ENCODE measurements at regions not wholly inside any gene's neighbourhood (a gene's known extent, or its start where the extent isn't known, plus 50 kb on each side); places are given as distances from the start of the nearest gene placed in this dataset.

GRCh38 chr6:76609160-76609559 is 536.7 kb upstream of the IMPG1 start:
- H3K27me3 ChIP-seq (ENCODE audit: insufficient read depth, low read length, poor library complexity, severe bottlenecking): no peaks in the 10 kb centered on the region
- H3K4me2 ChIP-seq (ENCODE audit: low read depth, low read length, poor library complexity, severe bottlenecking): no peak overlapping the region
- H3F3A ChIP-seq (ENCODE audit: low read depth): no peaks in the 10 kb centered on the region
- no peaks in the 10 kb centered on the region for H3K79me2 ChIP-seq (ENCODE audit: insufficient read depth, low read length)
- H4K20me1 ChIP-seq (ENCODE audit: insufficient read depth, low read length, poor library complexity, severe bottlenecking): no peaks in the 10 kb centered on the region
- H3K36me3 ChIP-seq (ENCODE audit: insufficient read depth, low read length): no peaks in the 10 kb centered on the region
- no peaks in the 10 kb centered on the region for H3K4me1 ChIP-seq (ENCODE audit: insufficient read depth, low read length, poor library complexity, severe bottlenecking)
- H3K9me3 ChIP-seq (ENCODE audit: insufficient read depth, low read depth, low read length): no peaks in the 10 kb centered on the region
- no peak overlapping the region for H3K9ac ChIP-seq (ENCODE audit: low read depth, low read length, poor library complexity, severe bottlenecking)
- no peaks in the 10 kb centered on the region for H3K9me2 ChIP-seq (replicated peaks; ENCODE audit: low read depth, low read length)
- no peak overlapping the region for H3K4me3 ChIP-seq (ENCODE audit: low read length, poor library complexity, severe bottlenecking)
- no peak overlapping the region for H2AFZ ChIP-seq (ENCODE audit: low read length)
- no peak for TF ChIP-seq EZH2phosphoT487 (IDR thresholded peaks at IDR 0.05; ENCODE audit: borderline replicate concordance)
- no peak for TF ChIP-seq CTCF (conservative IDR thresholded peaks at IDR 0.05; ENCODE audit: low read length)

DNA sequence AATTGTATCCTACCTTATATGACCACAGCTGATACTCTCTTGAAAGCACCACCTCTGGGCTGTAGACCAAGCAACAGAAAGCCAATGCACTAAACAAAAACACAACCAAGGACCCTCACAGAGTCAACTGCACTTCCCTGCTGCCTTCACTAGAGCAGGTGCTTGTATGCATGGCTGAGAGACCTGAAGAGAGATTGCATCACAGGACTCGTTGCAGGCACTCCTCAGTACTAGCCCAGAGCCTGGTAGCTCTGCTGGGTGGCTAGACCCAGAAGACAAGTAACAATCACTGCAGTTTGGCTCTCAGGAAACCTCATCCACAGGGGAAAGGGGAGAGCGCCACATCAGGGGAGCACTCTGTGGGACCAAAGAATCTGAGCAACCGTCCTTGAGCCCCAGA is 521.6 kb upstream of the IMPG1 start:
- Histone ChIP-seq H3K36me3 (ENCODE audit: insufficient read depth, low read length) (no peaks in the 10 kb centered on the region), H3K9me2 (replicated peaks; ENCODE audit: low read depth, low read length) (no peaks in the 10 kb centered on the region), H3K27me3 (ENCODE audit: insufficient read depth, low read length, poor library complexity, severe bottlenecking) (no peaks in the 10 kb centered on the region), H3K9ac (ENCODE audit: low read depth, low read length, poor library complexity, severe bottlenecking) (no peak overlapping the region), H3K4me1 (ENCODE audit: insufficient read depth, low read length, poor library complexity, severe bottlenecking) (no peaks in the 10 kb centered on the region), H3K9me3 (ENCODE audit: insufficient read depth, low read depth, low read length) (no peaks in the 10 kb centered on the region), H3K4me3 (ENCODE audit: low read length, poor library complexity, severe bottlenecking) (no peak overlapping the region), H2AFZ (ENCODE audit: low read length) (no peak overlapping the region), H3K4me2 (ENCODE audit: low read depth, low read length, poor library complexity, severe bottlenecking) (no peak overlapping the region), H3F3A (ENCODE audit: low read depth) (no peaks in the 10 kb centered on the region), H3K79me2 (ENCODE audit: insufficient read depth, low read length) (no peaks in the 10 kb centered on the region), H4K20me1 (ENCODE audit: insufficient read depth, low read length, poor library complexity, severe bottlenecking) (no peaks in the 10 kb centered on the region)
- TF ChIP-seq CTCF (conservative IDR thresholded peaks at IDR 0.05; ENCODE audit: low read length) (no peak), EZH2phosphoT487 (IDR thresholded peaks at IDR 0.05; ENCODE audit: borderline replicate concordance) (no peak)

- no peaks in the 10 kb centered on the region for H3K36me3 ChIP-seq (ENCODE audit: insufficient read depth, low read length)
- no peaks in the 10 kb centered on the region for H4K20me1 ChIP-seq (ENCODE audit: insufficient read depth, low read length, poor library complexity, severe bottlenecking)
- no peaks in the 10 kb centered on the region for H3K9me3 ChIP-seq (ENCODE audit: insufficient read depth, low read depth, low read length)
- no peaks in the 10 kb centered on the region for H3K9me2 ChIP-seq (replicated peaks; ENCODE audit: low read depth, low read length)
- H3F3A ChIP-seq (ENCODE audit: low read depth): no peaks in the 10 kb centered on the region
- H2AFZ ChIP-seq (ENCODE audit: low read length): no peak overlapping the region
- H3K4me3 ChIP-seq (ENCODE audit: low read length, poor library complexity, severe bottlenecking): no peak overlapping the region
- H3K9ac ChIP-seq (ENCODE audit: low read depth, low read length, poor library complexity, severe bottlenecking): no peak overlapping the region
- H3K27me3 ChIP-seq (ENCODE audit: insufficient read depth, low read length, poor library complexity, severe bottlenecking): no peaks in the 10 kb centered on the region
- TF ChIP-seq EZH2phosphoT487 (IDR thresholded peaks at IDR 0.05; ENCODE audit: borderline replicate concordance) (no peak), CTCF (conservative IDR thresholded peaks at IDR 0.05; ENCODE audit: low read length) (no peak)
- no peaks in the 10 kb centered on the region for H3K79me2 ChIP-seq (ENCODE audit: insufficient read depth, low read length)
- no peaks in the 10 kb centered on the region for H3K4me1 ChIP-seq (ENCODE audit: insufficient read depth, low read length, poor library complexity, severe bottlenecking)
- H3K4me2 ChIP-seq (ENCODE audit: low read depth, low read length, poor library complexity, severe bottlenecking): no peak overlapping the region
These were observed 521.2 kb upstream of the IMPG1 start for GRCh38 chr6:76593668-76594067.
